Activated effector memory CD4-positive, alpha-beta T cell treated with Interleukin-2 at 50 U/mL for 16 hours (primary cell): ENCODE measurements at regions not wholly inside any gene's neighbourhood (a gene's known extent, or its start where the extent isn't known, plus 50 kb on each side); places are given as distances from the start of the nearest gene placed in this dataset.
"Not testable (repeated sequence)": the region's sequence is repeated elsewhere in the genome, so short reads cannot be mapped to it uniquely, and the experiment has no call there.

Experiments used
- DNase-seq: peaks from one replicate; pipeline ENCODE4 v3.0.0-alpha.2; 2020

GRCh38 chr9:124126648-124127646 is 115.4 kb downstream of the LHX2 start:
- DNase-seq = peak; percentile 63

- no peak for DNase-seq
Measured at GRCh38 chr9:124128568-124129166, 117.1 kb downstream of the LHX2 start.

- no peak for DNase-seq
Measured at GRCh38 chr9:124130277-124131075, 118.9 kb downstream of the LHX2 start.

- DNase-seq = not testable (repeated sequence)
Measured at GRCh38 chr9:124131518-124131917, 120.0 kb downstream of the LHX2 start.

- no peak for DNase-seq
Measured at GRCh38 chr9:124132671-124133147, 121.1 kb downstream of the LHX2 start.

- no peak for DNase-seq
Measured at GRCh38 chr9:124133727-124134126, 122.2 kb downstream of the LHX2 start.

- no peak for DNase-seq
Measured at GRCh38 chr9:124134526-124134925, 123.0 kb downstream of the LHX2 start.

- DNase-seq = no peak
Measured at GRCh38 chr9:124135813-124136365, 121.9 kb upstream of the NEK6 start.

- no peak for DNase-seq
Measured at GRCh38 chr9:124137009-124137943, 120.5 kb upstream of the NEK6 start.

- DNase-seq = no peak
Measured at GRCh38 chr9:124137944-124138335, 119.8 kb upstream of the NEK6 start.

- DNase-seq = no peak
Measured at GRCh38 chr9:124139001-124139400, 118.7 kb upstream of the NEK6 start.

GRCh38 chr9:124140941-124141568 is 116.7 kb upstream of the NEK6 start:
- DNase-seq = no peak

- not testable (repeated sequence) for DNase-seq
Measured at GRCh38 chr9:124144561-124145123, 113.1 kb upstream of the NEK6 start.

GRCh38 chr9:124146031-124146561 is 111.7 kb upstream of the NEK6 start:
- no peak for DNase-seq

GRCh38 chr9:124149992-124150391 is 107.8 kb upstream of the NEK6 start:
- DNase-seq = no peak

- DNase-seq = no peak
Measured at GRCh38 chr9:124163760-124164255, 93.9 kb upstream of the NEK6 start.

- DNase-seq = no peak
Measured at GRCh38 chr9:124164811-124165210, 92.9 kb upstream of the NEK6 start.

- no peak for DNase-seq
Measured at GRCh38 chr9:124174433-124174832, 83.3 kb upstream of the NEK6 start.

GRCh38 chr9:124177522-124177921 is 80.2 kb upstream of the NEK6 start:
- DNase-seq = not testable (repeated sequence)
